ENCODE measurements at regions not wholly inside any gene's neighbourhood (a gene's known extent, or its start where the extent isn't known, plus 50 kb on each side); places are given as distances from the start of the nearest gene placed in this dataset.

- DNase-seq = no peak
Measured at GRCh38 chr7:89926194-89926593, 228.1 kb upstream of the STEAP1 start.

- no peak for DNase-seq
Measured at GRCh38 chr7:89926701-89927100, 227.6 kb upstream of the STEAP1 start.

GRCh38 chr7:89927762-89928161 is 226.5 kb upstream of the STEAP1 start:
- DNase-seq = no peak

- no peak for DNase-seq
Measured at GRCh38 chr7:89928451-89928850, 225.8 kb upstream of the STEAP1 start.

GRCh38 chr7:89934101-89934500 is 220.2 kb upstream of the STEAP1 start:
- DNase-seq = no peak

- no peak for DNase-seq
Measured at GRCh38 chr7:89943525-89944050, 210.7 kb upstream of the STEAP1 start.

GRCh38 chr7:89958525-89959068 is 195.7 kb upstream of the STEAP1 start:
- DNase-seq = no peak

- DNase-seq = no peak
Measured at GRCh38 chr7:89966067-89966664, 188.1 kb upstream of the STEAP1 start.

- DNase-seq = no peak
Measured at GRCh38 chr7:89975577-89975976, 178.7 kb upstream of the STEAP1 start.

GRCh38 chr7:89987665-89988064 is 166.6 kb upstream of the STEAP1 start:
- no peak for DNase-seq

GRCh38 chr7:89988074-89988473 is 166.2 kb upstream of the STEAP1 start:
- DNase-seq = no peak

GRCh38 chr7:89989454-89989853 is 164.8 kb upstream of the STEAP1 start:
- DNase-seq = no peak

GRCh38 chr7:89994483-89994882 is 159.8 kb upstream of the STEAP1 start:
- no peak for DNase-seq

- no peak for DNase-seq
Measured at GRCh38 chr7:89998554-89998953, 155.7 kb upstream of the STEAP1 start.

GRCh38 chr7:90005836-90006235 is 148.4 kb upstream of the STEAP1 start:
- DNase-seq = no peak

GRCh38 chr7:90007001-90007654 is 147.1 kb upstream of the STEAP1 start:
- DNase-seq = no peak

GRCh38 chr7:90007831-90008230 is 146.4 kb upstream of the STEAP1 start:
- DNase-seq = no peak

- DNase-seq = no peak
Measured at GRCh38 chr7:90022213-90022612, 132.1 kb upstream of the STEAP1 start.

- no peak for DNase-seq
Measured at GRCh38 chr7:90025771-90026170, 128.5 kb upstream of the STEAP1 start.

GRCh38 chr7:90033850-90034249 is 120.4 kb upstream of the STEAP1 start:
- DNase-seq = no peak

GRCh38 chr7:90053094-90053493 is 101.2 kb upstream of the STEAP1 start:
- DNase-seq = no peak

GRCh38 chr7:90061077-90061476 is 93.2 kb upstream of the STEAP1 start:
- no peak for DNase-seq

- no peak for DNase-seq
Measured at GRCh38 chr7:90064370-90064769, 89.9 kb upstream of the STEAP1 start.
